ENCODE measurements at regions not wholly inside any gene's neighbourhood (a gene's known extent, or its start where the extent isn't known, plus 50 kb on each side); places are given as distances from the start of the nearest gene placed in this dataset.

GRCh38 chr22:22993184-22993583, 77.1 kb upstream of the GNAZ start:
- TF ChIP-seq CTCF (conservative IDR thresholded peaks at IDR 0.05), result no peak
- TF ChIP-seq ZFX (IDR thresholded peaks at IDR 0.05), result no peak

Data from C4-2B (cell line).